NT2/D1 (cell line): ENCODE measurements at regions not wholly inside any gene's neighbourhood (a gene's known extent, or its start where the extent isn't known, plus 50 kb on each side); places are given as distances from the start of the nearest gene placed in this dataset.
"Not testable (repeated sequence)": the region's sequence is repeated elsewhere in the genome, so short reads cannot be mapped to it uniquely, and the experiment has no call there.

ENCODE experiments used
- SUZ12 ChIP-seq: IDR thresholded peaks from 2 replicates; pipeline ENCODE4 v1.6.1; 2011; ENCODE audit not compliant: insufficient read length, insufficient read depth; ENCODE audit errors: extremely low read depth
- YY1 ChIP-seq: IDR thresholded peaks from 2 replicates; pipeline ENCODE4 v1.6.1; 2011; ENCODE audit not compliant: insufficient read length, insufficient read depth
- ZNF274 ChIP-seq: IDR thresholded peaks from 2 replicates; pipeline ENCODE4 v1.6.1; 2011; ENCODE audit warnings: mild to moderate bottlenecking, low read depth, low read length

DNA sequence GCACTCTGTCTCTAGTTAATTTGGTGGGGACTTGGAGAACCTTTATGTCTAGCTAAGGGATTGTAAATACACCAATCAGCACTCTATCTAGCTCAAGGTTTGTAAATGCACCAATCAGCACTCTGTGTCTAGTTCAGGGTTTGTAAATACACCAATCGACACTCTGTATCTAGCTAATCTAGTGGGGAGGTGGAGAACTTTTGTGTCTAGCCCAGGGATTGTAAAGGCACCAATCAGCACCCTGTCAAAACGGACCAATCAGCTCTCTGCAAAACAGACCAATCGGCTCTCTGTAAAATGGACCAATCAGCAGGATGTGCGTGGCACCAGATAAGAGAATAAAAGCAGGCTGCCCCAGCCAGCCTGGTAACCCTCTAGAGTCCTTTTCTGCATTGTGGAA is 107.1 kb upstream of the DNAJC10 start:
- not testable (repeated sequence) for TF ChIP-seq YY1, ZNF274, SUZ12
